Retina (tissue), 1 donor: ENCODE measurements at regions not wholly inside any gene's neighbourhood (a gene's known extent, or its start where the extent isn't known, plus 50 kb on each side); places are given as distances from the start of the nearest gene placed in this dataset.
"Not testable (repeated sequence)": the region's sequence is repeated elsewhere in the genome, so short reads cannot be mapped to it uniquely, and the experiment has no call there.

ENCODE experiments used
- DNase-seq: peaks from one replicate; pipeline ENCODE4 v3.0.0-alpha.2; 2016

GRCh38 chr5:152623951-152624350, 218.9 kb upstream of the NMUR2 start:
- no peak for DNase-seq

DNA sequence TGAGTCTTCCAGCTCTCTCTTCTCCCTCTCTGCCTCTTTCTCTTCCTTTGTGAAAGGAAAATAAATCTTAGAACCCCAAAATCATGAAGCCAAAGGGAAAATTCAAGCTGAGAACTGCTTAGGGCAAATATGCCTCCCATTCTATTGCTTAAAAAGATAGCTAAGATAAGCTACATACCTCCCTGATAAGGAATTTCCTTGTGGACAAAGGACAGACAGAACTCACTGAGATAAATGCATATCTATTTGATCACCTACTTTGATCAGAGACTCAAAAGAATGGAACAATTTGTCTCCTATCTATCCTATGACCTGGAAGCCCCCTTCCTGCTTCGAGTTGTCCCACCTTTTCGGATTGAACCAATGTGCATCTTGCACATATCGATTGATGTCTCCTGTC, 220.6 kb upstream of the NMUR2 start:
- DNase-seq, result no peak

GRCh38 chr5:152631221-152631620, 226.1 kb upstream of the NMUR2 start:
- no peak for DNase-seq

- DNase-seq, result no peak
Measured at GRCh38 chr5:152632360-152632759, 227.3 kb upstream of the NMUR2 start.

- peak; percentile 81 for DNase-seq
Measured at GRCh38 chr5:152634586-152634985, 229.5 kb upstream of the NMUR2 start.

DNA sequence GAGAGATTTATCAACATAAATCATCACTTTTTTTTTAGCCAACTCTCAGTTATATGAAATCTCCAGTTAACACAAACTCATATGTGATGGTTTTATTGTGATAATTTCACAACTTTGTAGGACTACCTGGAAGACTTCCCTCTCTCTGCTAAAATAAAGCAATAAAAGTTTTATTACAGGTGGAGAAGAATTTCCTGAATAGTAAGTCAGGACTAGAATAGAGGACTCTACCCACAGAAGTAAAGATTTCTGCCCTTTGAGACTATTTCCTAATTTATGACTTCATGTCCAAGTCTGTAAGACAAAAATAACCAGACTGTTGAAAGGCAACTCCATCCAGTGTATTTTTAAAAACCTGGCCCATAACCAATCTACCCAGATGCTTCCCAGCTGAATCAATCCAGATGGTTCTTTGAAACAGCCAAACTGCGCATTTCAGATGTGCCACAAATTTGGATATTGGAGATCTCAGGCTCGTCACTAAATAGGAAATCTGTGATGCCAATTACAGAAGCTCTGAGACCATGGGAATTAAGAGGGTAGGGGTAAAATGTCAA, 234.0 kb upstream of the NMUR2 start:
- DNase-seq, result no peak

DNA sequence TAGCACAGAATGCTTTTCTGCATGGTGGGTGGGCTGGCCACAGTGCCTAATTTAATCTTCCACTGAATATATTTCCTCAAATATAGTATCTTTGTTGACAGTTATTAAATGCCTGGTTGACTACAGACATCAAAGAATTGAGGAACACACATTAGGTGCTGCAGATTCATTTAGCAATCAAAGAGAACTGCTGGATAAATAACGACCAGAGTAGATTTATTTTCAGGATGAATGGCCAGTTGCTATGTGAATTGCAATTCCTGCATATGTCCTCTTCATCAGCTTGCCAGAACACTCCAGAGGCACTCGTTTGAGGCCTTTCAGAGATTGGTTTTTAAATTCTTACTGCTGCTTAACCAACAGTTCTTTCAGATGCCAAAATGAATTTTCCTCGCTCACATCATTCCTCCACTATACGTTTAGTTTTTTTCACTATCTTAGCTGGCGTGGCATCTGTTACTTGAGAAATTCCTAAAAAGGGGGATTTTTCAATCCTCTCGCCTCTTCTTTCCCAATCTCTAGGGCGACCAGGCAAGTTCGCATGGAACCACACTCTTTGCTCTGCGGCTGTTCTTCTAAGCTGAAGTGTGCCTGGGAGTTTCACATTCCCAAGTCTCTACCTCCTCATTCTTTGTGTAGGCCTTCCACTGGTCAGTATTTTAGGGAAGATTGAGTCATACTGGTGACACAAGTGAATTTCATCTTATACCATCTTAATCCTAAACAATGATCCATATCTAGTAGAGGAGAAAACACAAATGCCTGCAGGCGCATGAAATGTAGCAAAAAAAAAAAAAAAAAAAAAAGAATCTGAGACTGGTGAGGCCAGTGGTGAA, 237.1 kb upstream of the NMUR2 start:
- DNase-seq, result no peak

DNA sequence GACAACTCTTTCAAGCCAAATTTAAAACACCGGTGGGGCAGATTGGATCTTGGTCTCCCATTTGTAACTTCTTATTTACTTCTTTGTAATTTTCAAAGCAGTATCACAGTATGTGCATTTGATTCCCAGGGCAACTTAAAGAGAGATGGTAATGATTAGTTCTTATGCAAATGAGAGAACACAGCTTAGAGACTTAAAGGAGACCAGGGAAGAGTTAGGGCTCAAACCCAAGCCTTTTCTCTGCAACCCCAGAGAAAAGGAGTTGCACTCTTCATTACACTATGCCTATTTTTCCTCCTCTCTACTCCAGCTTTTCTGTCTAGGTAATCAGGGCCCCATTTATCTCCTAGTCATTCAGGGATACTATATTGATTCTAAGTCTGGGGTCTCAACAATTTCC, 237.8 kb upstream of the NMUR2 start:
- no peak for DNase-seq

DNA sequence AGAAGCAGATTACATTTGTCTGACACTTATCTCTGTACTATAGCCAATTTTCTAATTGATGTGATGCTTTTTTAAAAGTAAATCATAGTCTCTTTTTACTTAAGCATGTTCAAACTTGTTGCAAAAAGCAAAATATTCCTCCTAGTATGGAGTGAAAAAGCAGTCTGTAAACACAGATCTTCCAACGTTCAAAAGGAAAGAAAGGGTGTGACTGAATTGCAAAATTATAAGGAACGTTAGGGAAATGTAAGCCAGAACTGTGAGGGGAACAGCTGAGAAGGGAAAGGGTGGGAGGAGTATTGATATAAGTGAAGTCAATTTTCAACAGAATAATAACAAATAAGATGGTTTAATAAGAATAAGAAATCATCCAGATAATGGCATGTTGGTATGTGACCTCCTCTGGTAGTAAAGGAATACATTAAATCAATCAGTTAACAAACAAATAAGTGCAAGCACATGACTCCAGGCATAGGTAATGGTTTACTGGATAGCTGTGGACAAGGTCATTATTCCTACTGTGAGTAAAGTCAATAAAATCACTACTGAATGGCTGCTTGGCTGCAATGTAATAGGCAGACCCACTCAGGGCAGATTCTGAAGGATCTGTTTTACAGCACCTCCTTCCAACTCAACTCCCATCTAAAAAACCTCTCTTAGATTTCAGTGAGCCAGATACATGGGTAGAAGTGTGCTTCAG, 239.1 kb upstream of the NMUR2 start:
- DNase-seq, result no peak

DNA sequence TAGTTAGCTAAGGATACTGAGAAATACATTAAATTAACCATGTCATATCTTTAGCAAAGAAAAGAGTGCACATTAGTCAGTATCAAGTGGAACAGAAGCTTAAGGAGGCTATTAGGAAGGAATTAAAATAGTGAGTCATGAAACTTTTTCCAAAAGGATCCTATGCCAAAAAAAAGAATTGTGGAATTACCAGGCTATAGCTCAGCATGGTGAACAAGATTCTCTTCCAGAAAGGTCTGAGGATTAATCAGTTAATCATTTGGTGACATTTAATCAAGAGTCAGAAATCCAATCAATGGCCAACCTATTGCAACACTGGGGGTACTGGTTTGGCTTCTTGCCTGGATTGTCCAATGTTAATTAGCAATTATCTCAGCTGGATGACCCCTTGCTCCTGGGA, 244.5 kb upstream of the NMUR2 start:
- no peak for DNase-seq

- no peak for DNase-seq
Measured at GRCh38 chr5:152650413-152650812, 245.3 kb upstream of the NMUR2 start.

DNA sequence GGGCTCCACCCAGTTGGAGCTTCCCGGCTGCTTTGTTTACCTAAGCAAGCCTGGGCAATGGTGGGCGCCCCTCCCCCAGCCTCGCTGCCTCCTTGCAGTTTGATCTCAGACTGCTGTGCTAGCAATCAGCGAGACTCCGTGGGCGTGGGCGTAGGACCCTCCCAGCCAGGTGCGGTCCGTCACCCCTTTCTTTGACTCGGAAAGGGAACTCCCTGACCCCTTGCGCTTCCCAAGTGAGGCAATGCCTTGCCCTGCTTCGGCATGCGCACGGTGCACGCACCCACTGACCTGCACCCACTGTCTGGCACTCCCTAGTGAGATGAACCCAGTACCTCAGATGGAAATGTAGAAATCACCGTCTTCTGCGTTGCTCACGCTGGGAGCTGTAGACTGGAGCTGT, 254.4 kb upstream of the NMUR2 start:
- not testable (repeated sequence) for DNase-seq

- no peak for DNase-seq
Measured at GRCh38 chr5:152673601-152674000, 268.5 kb upstream of the NMUR2 start.

- DNase-seq, result no peak
Measured at GRCh38 chr5:152674403-152674802, 269.3 kb upstream of the NMUR2 start.

DNA sequence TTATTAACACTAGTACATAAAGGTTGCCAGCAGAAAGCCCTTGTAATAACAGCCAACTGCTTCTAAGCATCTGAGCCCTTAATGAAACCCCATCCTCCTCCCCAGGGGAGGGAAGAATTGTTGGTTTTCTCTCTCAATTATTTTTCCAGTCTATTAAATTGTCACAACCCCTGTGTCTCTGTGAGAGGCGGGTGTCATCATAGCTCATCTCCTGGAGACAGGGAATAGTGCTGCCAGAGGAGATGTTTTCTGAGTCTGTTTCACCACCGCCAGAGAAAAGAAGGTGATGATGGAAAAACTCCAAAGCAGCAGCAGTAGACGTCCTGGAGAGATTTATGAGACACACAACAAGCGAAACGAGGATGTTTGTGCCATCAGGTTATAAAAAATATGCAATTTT, 271.1 kb upstream of the NMUR2 start:
- peak; percentile 78 for DNase-seq

- DNase-seq, result no peak
Measured at GRCh38 chr5:152683205-152683604, 278.1 kb upstream of the NMUR2 start.

DNA sequence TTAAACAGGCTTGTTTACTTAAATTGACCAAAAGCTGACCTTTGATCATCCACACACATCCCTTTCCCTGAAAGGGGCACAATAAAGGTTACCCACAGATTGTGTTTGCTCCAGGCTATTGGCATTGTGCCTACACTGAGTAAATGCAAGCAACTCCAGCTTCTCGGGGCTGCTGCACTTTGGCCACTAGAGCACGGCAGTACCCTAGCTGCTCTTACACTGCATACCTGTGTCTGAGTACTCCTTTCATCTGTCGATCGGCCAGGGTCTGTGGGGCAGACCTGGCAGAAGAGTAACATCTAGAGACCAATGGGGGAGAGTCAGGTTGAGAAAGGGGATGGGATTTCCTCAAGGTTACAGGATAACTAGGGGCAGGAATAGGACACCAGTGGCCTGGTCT, 281.9 kb upstream of the NMUR2 start:
- DNase-seq, result no peak

- peak; percentile 24 for DNase-seq
Measured at GRCh38 chr5:152688561-152689249, 283.6 kb upstream of the NMUR2 start.

GRCh38 chr5:152689250-152689711, 284.2 kb upstream of the NMUR2 start:
- DNase-seq, result peak; percentile 40

GRCh38 chr5:152694231-152694630, 289.2 kb upstream of the NMUR2 start:
- DNase-seq, result no peak

DNA sequence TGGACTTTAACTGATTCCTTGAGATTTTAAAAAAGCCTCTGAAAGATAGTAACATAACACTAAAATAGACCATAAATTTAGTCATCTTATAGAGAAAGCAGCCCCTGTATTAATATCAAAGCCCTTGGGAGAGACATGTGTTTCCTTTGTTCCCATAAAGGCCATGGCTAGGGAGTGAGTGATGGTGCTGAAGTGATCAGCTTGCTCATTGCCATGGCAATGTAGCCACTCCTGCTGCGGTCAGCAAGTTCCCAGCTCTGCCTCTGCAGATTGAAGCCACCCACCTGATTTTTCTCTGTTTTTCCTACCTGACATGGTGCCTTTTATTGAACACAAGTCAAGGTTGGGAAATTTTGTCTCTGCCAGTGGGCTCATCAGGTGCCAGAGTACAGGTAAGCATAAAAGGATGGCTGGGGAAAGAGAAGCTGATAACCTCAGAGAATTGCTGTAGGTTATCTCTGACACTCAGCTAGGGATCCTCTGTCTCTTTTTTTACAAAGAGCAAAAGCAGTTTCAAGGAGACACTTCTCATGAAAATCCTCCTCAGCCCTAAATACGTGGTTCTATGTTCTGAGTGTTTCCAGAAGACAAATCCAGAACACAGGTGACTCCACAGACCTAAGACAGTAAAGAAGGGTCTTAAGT, 296.3 kb upstream of the NMUR2 start:
- DNase-seq, result no peak

DNA sequence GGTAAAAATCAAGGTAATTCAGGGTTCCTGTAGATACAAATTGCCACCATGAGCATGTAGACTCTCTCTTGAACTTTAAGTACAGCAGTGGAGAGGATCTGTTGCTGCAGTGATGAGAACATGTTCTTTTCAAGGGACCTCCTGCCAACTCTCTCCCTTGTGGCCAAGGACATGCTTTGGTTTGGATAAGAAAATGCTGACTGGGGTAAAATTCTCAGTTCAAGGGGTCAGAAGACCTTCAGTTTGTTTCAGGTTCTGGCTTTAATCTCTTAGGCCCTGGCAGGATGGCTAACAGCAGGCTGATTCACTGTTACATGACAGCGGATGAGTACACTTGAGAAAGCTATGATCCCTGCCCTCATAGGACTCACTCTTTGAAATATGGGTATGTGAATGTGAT, 299.2 kb upstream of the NMUR2 start:
- no peak for DNase-seq
